Peyer's patch (tissue), 4 donors: ENCODE measurements at regions not wholly inside any gene's neighbourhood (a gene's known extent, or its start where the extent isn't known, plus 50 kb on each side); places are given as distances from the start of the nearest gene placed in this dataset.

Experiments
- POLR2A ChIP-seq, 2 donors: fragments of 450-650 bp; IDR thresholded peaks; one replicate each; pipeline ENCODE4 v1.5.1; 2017; ENCODE audit warnings: antibody characterized with exemption in 2 of 2, mild to moderate bottlenecking in 2 of 2, moderate library complexity in 2 of 2
- TF ChIP-seq, protein P1 (sequence below), 6 experiments: fragments of 450-650 bp in 4 of 6; fragments of 200-600 bp in 2 of 6; sonication (generic) in 1 of 6; IDR thresholded peaks; one replicate each; pipeline ENCODE4 v1.5.1; 2017 to 2019; ENCODE audit warnings: antibody characterized with exemption in 6 of 6, mild to moderate bottlenecking in 3 of 6, moderate library complexity in 1 of 6

DNA sequence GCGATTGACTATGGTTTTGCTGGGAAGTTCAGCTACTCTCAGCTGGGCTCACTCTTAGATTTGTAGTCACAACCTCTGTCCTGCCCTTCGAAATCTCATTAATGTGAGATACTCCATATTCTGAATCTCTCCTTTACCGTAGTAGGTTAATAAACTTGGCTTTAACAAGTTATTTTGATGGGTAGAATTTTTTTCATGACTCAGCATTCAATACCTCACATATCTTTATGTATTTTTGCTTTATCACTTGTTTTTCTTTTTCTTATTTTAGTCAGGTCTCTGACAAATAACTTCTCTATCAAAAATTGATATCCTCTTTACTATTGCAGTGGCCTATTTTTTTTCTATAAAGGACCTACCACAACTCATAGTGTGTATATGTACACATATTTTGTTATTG, 855.2 kb upstream of the ADGRB3 start:
- TF ChIP-seq, protein P1, sequence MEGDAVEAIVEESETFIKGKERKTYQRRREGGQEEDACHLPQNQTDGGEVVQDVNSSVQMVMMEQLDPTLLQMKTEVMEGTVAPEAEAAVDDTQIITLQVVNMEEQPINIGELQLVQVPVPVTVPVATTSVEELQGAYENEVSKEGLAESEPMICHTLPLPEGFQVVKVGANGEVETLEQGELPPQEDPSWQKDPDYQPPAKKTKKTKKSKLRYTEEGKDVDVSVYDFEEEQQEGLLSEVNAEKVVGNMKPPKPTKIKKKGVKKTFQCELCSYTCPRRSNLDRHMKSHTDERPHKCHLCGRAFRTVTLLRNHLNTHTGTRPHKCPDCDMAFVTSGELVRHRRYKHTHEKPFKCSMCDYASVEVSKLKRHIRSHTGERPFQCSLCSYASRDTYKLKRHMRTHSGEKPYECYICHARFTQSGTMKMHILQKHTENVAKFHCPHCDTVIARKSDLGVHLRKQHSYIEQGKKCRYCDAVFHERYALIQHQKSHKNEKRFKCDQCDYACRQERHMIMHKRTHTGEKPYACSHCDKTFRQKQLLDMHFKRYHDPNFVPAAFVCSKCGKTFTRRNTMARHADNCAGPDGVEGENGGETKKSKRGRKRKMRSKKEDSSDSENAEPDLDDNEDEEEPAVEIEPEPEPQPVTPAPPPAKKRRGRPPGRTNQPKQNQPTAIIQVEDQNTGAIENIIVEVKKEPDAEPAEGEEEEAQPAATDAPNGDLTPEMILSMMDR (IDR thresholded peaks at IDR 0.05) = no peak
- no peak for TF ChIP-seq POLR2A (IDR thresholded peaks at IDR 0.05)
